ENCODE measurements at regions not wholly inside any gene's neighbourhood (a gene's known extent, or its start where the extent isn't known, plus 50 kb on each side); places are given as distances from the start of the nearest gene placed in this dataset.

GRCh38 chr6:132937466-132937906 is 123.1 kb downstream of the RPS12 start:
- peak; percentile 15 for DNase-seq (ENCODE audit: low spot score)

DNA sequence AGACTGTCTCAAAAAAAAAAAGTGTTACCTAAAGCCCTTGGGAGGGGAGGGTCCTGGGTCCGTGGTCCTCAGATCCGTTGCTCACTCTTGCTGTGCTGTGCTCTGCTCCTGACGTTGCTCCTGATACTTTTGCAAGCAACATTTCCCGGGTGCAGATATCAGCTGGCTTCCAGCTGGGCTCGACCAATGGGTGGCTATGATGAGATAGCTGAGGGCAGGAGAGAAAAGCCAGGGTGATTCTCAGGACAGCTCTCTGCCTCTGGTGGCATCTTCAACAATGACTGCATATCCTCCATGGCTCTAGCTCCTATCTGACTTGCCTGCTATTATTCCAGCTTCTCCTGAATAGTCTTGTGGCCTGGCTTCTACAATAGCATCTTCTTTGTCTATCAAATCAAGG is 134.5 kb downstream of the RPS12 start:
- no peak for DNase-seq (ENCODE audit: low spot score)

GRCh38 chr6:132950566-132950965 is 136.2 kb downstream of the RPS12 start:
- no peak for DNase-seq (ENCODE audit: low spot score)

DNA sequence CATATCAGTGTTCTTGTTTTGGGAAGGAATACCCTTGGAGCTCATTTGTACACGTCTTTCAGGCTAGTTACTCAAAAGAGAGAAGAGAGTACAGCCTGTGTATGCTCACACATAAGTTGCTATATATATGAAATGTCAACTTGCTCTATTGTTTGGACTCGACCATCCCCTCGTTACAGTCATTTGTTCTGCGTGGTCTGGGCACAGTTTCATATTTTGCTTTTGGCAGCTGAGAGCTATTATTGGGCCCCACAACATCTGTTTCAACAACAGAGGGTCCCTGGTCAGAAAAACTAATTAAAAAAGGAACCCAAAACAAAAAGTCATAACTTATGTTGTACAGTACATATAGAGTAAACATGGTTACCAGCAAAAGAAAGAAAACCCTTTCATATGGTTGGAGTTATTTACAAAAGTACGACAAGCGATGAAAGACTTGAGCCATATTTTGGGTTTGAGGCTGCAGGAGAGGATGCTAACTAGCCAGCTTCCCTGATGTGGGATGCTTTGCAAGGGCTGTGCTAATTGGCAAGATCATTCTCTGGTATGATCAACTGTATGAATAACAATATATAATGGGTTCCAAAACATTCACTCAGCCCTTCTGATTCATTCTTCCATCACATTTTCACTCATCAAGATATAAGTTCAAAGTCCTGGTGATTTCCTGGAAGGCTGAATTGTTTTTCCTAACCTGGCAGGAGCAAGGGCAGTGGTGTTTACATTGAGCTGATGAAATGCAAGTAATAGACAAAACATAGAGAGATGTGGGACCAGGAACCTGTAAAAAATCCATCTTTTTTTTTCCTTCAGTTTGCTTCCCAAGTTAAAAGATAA is 137.9 kb downstream of the RPS12 start:
- DNase-seq (ENCODE audit: low spot score) = no peak

- no peak for DNase-seq (ENCODE audit: low spot score)
These were observed 138.6 kb downstream of the RPS12 start for GRCh38 chr6:132952986-132953385.

GRCh38 chr6:132954222-132954621 is 139.9 kb downstream of the RPS12 start:
- DNase-seq (ENCODE audit: low spot score) = no peak

- no peak for DNase-seq (ENCODE audit: low spot score)
These were observed 140.6 kb downstream of the RPS12 start for GRCh38 chr6:132954936-132955335.

DNA sequence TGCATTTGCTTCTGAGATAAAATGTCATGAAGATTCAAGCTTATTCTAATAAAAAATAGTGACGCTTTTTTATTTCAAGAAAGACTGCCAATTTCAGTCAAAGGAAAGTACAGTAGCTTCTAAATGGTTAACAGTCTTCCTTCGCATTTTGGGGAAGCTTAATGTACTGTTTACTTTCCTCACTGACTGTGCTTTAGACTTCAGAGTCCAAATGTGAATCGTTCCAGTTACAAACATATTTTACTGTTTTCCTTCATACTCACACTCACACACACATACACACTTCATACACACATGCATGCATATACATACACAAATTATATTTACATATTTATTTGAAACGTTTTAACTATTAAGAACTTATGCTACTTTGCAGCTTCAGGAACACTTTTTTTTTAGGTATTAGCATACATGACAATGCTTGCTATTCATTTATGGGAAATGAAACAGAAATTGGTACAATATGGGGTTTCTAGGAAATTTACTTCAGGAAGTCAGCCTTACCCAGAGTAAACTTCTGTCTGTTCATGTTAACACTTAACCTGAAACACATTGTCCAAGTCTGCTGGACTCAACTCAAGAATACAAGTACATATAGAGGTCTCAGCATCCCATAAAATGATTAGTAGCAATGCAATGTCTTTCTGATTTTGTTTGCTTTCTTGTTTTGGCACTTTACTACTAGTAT is 145.4 kb downstream of the RPS12 start:
- no peak for DNase-seq (ENCODE audit: low spot score)

- DNase-seq (ENCODE audit: low spot score) = no peak
These were observed 146.4 kb downstream of the RPS12 start for GRCh38 chr6:132960720-132961119.

DNA sequence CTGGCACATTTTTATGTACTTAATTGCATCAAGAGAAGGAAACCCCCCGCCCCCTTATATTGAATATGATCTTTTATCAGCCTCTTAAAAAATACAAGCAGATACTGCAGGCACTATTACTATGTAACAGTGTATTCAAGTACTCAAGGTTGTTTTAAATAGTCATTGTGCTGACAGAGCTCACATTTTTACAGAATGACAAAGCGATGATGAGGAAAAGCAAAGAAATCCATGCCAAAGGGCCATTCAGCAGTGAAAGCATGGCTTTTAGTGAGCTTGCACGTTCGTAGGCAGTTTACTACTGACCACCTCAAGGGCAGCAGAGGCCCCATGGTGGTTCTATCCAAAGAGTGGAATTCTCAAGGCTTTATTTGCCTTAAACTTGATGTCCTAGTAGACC is 146.8 kb downstream of the RPS12 start:
- DNase-seq (ENCODE audit: low spot score) = peak; percentile 4

DNA sequence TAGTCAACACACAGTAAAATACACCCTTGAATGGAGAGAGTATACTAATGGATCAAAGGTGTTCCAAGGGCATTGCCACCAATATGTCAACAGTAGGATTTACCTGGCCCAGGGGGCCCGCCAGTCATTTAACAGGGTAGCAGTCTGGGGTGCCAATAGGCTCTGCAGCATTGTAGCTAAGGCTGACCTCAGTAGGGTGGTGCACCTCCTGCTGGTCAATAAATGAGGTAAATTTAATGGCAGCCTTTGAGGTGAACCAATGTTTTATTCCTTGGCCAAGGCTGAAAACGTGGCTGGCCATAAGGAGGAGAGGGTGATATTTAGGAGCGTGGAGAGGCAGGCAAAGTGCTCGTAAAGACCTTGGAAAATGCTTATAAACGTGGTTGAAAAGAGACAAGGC is 147.2 kb downstream of the RPS12 start:
- DNase-seq (ENCODE audit: low spot score) = no peak

DNA sequence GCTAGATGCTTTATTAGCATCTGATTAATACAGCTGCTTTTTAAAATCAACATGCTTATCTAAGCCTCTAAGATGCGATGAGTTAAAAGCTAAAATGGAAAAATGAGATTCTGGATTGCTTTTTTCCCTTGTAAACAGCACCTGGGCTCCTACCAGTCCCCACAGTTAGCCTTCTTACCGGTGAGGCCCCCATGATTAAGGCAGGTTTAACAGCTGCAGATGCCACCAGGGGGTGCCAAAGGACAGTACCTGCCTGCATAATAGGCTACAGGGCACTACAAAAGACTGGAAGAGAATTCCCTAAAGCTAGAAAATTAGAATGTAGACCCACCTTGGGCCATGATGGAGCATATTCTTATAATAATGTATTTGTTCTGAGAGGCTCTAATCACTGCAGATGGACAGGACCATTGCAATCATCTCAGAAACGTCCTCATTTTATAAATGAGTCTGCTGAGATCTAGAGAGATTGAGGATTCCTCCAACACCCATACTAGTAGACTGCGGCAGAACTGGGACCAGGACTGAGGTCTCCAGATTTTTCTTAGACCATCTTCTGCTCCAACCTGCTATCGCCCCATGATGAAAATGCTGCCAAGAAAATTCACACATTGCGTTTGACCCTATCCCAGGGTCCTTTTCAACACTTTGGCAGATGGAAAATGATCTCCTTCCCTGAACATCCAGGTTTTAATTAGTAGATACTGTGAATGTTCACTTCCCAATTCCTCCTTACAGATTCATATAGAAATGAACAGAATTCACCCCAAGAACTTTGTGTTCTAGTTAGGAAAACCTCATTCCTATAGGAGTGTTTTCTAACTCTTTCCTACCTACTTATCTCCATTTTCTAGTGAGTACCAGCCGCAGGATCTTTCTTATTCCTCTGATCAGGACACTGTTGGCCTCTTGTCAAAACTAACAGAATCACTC is 148.8 kb downstream of the RPS12 start:
- peak; percentile 55 for DNase-seq (ENCODE audit: low spot score)

GRCh38 chr6:132964101-132964867 is 149.9 kb downstream of the RPS12 start:
- no peak for DNase-seq (ENCODE audit: low spot score)

DNA sequence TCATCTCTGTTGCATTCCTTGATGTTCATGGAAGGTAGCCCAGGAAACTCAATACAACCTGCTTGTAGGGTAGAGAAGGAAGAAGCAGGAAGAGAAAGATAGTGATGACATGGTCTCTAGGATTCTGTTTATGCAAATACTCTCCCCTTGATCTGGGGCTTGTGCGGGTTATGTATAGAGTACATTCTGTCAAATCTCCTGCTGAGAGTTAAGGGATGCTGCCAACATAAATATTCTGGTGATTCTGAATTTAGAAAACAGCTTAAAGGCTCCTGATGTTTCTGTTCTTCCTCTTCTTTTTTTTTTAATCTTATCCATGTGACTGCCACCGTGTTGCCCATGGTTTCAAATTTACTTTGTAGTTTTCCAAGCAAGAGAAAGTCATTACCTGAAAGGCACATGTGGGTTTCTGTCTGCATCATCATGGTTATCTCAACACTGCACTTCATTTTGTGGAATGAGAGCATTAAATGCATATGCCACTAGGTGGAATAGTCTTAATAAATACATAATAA is 150.6 kb downstream of the RPS12 start:
- DNase-seq (ENCODE audit: low spot score) = no peak

DNA sequence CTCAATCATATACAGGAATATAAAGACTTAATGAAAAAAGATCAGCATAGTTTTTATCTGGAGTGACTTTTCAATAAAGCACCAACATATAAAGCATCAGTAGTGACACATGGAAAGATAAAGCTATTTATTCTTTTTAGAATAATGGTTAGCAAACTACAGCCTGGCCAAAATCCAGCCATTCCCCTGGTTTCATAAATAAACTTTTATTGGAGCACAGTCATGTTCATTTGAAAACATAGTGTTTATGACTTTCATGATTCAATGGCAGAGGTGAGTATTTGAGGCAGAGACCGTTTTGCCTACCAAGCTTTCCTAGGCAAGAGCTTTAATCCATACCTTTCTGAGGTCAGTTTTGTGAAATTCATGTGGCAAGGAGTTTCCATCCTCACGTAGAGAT is 153.5 kb downstream of the RPS12 start:
- DNase-seq (ENCODE audit: low spot score) = no peak

DNA sequence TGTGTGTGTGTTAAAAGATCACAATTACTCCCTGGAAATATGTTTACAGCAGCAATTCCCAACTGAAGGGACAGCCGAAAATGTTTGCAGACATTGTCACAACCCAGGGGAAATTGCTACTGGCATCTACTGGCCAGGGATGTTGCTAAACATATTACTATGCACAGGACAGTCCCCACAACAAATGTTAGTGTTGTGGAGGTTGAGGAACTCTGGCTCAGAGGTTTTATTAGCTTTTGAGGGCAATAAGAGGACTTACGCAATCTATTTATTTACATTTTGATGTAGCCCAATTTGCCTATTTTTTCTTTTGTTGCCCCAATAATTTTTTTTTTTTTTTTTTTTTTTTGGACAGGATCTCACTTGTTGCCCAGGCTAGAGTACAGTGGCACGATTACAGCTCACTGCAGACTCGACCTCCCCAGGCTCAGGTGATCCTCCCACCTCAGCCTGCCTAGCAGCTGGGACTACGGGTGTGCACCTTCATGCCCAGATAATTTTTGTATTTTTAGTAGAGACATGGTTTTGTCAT is 154.1 kb downstream of the RPS12 start:
- DNase-seq (ENCODE audit: low spot score) = no peak

DNA sequence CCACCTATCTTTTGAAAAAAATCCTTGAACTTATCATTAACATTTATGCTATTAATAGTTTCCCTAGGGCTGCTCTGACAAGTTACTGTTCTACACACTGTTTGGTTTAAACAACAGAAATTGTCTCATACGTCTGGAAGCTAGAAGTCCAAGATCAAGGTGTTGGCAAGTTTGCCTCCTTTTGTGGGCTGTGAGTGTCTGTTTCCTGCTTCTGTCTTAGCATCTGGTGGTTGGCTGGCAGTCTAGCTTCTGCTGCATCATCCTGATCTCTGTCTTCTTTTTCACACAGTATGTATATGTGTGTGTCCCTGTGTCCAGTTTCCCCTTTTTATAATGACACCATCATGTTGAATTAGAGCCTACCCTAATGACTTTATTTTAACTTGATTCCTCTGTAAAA is 154.8 kb downstream of the RPS12 start:
- DNase-seq (ENCODE audit: low spot score) = no peak

DNA sequence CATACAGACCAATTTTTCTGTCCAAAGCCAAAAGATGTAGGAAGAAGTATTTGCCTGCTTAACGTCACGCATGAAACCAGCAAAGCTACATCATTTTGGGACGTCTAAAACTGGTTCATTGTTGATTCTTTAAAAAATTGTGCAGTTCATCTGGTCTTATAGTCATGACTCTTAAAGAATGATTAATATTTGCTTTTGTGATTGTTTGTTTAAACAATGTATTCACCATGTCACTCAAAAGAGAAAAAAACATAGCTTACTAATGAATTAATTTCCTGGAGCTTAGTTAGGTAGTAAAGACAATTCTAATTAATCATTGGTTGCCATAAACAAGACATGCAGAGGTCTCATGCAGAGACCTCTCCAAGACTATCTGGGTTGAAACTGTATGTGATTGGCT is 157.3 kb downstream of the RPS12 start:
- no peak for DNase-seq (ENCODE audit: low spot score)

- no peak for DNase-seq (ENCODE audit: low spot score)
These were observed 157.9 kb downstream of the RPS12 start for GRCh38 chr6:132972254-132972653.

- no peak for DNase-seq (ENCODE audit: low spot score)
These were observed 158.6 kb downstream of the RPS12 start for GRCh38 chr6:132972971-132973370.

DNA sequence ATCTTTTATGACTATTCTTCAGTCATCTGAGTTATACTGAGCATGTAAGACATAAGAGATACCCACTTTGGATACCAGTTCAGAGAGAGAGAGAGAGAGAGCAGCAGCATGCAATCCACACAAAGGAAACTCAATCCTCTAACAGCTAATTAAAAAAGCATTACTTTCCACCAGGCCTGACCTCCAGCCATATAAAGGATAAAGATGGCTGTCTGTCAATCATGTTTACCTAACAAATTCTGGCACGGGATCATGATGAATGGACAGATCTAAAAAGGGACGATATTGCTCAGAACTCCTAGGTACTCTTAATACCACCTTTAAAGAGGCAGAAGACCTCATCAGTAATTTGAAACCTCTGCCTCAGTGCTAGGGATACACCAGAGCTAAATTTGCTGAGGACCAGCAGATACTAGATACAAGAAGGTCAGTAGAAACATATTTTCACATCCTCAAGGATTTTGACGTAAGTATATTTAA is 159.2 kb downstream of the RPS12 start:
- DNase-seq (ENCODE audit: low spot score) = no peak
